PC-3 (cell line): ENCODE measurements at regions not wholly inside any gene's neighbourhood (a gene's known extent, or its start where the extent isn't known, plus 50 kb on each side); places are given as distances from the start of the nearest gene placed in this dataset.

Experiments
- CTCF ChIP-seq: fragments of 300-600 bp; sonication (generic); conservative IDR thresholded peaks from 2 replicates; pipeline ENCODE4 v1.5.1; 2017; ENCODE audit warnings: antibody characterized with exemption, low read depth, mild to moderate bottlenecking, low read length
- EZH2 ChIP-seq: fragments of 300-600 bp; sonication (generic); IDR thresholded peaks from one replicate; pipeline ENCODE4 v1.6.1; 2017; ENCODE audit warnings: antibody characterized with exemption, mild to moderate bottlenecking, low read length; ENCODE audit not compliant: unreplicated experiment
- EZH2phosphoT487 ChIP-seq: fragments of 300-600 bp; sonication (generic); IDR thresholded peaks from 2 replicates; pipeline ENCODE4 v1.6.1; 2018; ENCODE audit warnings: mild to moderate bottlenecking, antibody characterized with exemption, low read length, borderline replicate concordance

GRCh38 chr6:163878698-163879097 is 464.2 kb downstream of the QKI start:
- no peak for TF ChIP-seq EZH2
- TF ChIP-seq CTCF: no peak
- TF ChIP-seq EZH2phosphoT487: no peak
